ENCODE measurements at regions not wholly inside any gene's neighbourhood (a gene's known extent, or its start where the extent isn't known, plus 50 kb on each side); places are given as distances from the start of the nearest gene placed in this dataset.

- TF ChIP-seq POLR2A (IDR thresholded peaks at IDR 0.05; ENCODE audit: extremely low read depth, insufficient read length) = no peak
- no peak for TF ChIP-seq CTCF (IDR thresholded peaks at IDR 0.05; ENCODE audit: low read depth, low read length)
Measured at GRCh38 chr19:28582796-28583195, 630.2 kb downstream of the UQCRFS1 start.
